ENCODE measurements at regions not wholly inside any gene's neighbourhood (a gene's known extent, or its start where the extent isn't known, plus 50 kb on each side); places are given as distances from the start of the nearest gene placed in this dataset.

DNA sequence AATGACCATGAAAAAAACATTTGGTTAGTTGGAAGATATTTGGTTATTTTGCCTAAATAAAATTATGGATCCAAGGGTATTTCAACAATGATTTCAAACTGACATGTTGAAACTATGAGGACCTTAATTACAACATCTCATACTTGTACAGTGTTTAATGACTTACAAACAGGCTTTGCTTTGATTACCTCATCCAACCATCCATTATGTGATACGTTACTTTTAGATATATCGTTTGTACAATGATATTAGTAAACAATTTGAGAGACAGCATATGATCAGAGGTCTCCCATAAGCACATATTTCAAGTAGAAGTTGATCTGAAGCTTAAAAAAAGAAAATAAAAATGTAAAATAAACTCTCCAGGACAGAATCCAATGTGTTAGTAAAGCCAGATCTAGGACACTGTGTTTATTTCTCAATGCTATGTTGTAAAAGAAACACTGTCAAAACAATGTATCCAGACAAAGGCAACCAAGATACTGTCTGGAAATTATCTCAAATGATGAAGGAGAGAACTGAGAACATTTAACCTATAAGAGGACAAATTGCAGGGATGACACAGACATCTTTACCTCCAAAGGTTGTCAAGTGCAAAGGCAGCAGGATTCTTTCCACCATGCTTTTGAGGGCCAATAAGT, 116.0 kb upstream of the TARS1 start:
- CTCF ChIA-PET (ENCODE audit: low intra/inter-chr PET ratio, low total read pairs): no interaction called here

More for the DNA sequence above, 116.0 kb upstream of the TARS1 start:
- H4K20me1 ChIP-seq (ENCODE audit: insufficient read depth, low read length): no peaks in the 10 kb centered on the region
- POLR2A ChIA-PET: no interaction called here
- no peaks in the 10 kb centered on the region for H3K27me3 ChIP-seq (ENCODE audit: control insufficient read depth in 1 of 2, insufficient read depth in 2 of 2, low read length in 2 of 2)
- in situ Hi-C loops (cut with HindIII; ENCODE audit: extremely low pct_ligation_motif_present, low pct_unique_long_range_greater_than_20kb): no loop called here
- intact Hi-C loops (cut with micrococcal nuclease; ENCODE audit: unreplicated experiment): no loop called here
- no peaks in the 10 kb centered on the region for H3K4me1 ChIP-seq (ENCODE audit: insufficient read depth, low read length)
- H3K27ac ChIP-seq (ENCODE audit: extremely low read length, insufficient read depth, low read length): no peak overlapping the region
- no peak overlapping the region for H2AFZ ChIP-seq (ENCODE audit: low read length)
- ATAC-seq (no peak), DNase-seq (ENCODE audit: low spot score) (no peak), FAIRE-seq (no peak)
- no peak overlapping the region for H3K4me2 ChIP-seq (ENCODE audit: low read depth, low read length)
- no peaks in the 10 kb centered on the region for H3K9me3 ChIP-seq (ENCODE audit: low read length)
- no peak for TF ChIP-seq ZNF605 (CRISPR knock-in tag; IDR thresholded peaks at IDR 0.05)
- TF ChIP-seq, protein P1, sequence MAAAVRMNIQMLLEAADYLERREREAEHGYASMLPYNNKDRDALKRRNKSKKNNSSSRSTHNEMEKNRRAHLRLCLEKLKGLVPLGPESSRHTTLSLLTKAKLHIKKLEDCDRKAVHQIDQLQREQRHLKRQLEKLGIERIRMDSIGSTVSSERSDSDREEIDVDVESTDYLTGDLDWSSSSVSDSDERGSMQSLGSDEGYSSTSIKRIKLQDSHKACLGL (CRISPR knock-in tag; IDR thresholded peaks at IDR 0.05): no peak
- no peak for TF ChIP-seq ZNF530 (CRISPR knock-in tag; IDR thresholded peaks at IDR 0.05; ENCODE audit: low read depth)
- no peak for TF ChIP-seq ZFP90 (CRISPR knock-in tag; IDR thresholded peaks at IDR 0.05; ENCODE audit: borderline replicate concordance)
- TF ChIP-seq ZNF790 (CRISPR knock-in tag; IDR thresholded peaks at IDR 0.05; ENCODE audit: borderline replicate concordance): no peak
- no peak for TF ChIP-seq ZNF264 (CRISPR knock-in tag; IDR thresholded peaks at IDR 0.05)
- TF ChIP-seq ELK4 (CRISPR knock-in tag; IDR thresholded peaks at IDR 0.05; ENCODE audit: borderline replicate concordance): no peak
- TF ChIP-seq XBP1 (CRISPR knock-in tag; IDR thresholded peaks at IDR 0.05): no peak
- TF ChIP-seq ZNF335 (CRISPR knock-in tag; IDR thresholded peaks at IDR 0.05): no peak
- no peak for TF ChIP-seq ZSCAN29 (CRISPR knock-in tag; conservative IDR thresholded peaks at IDR 0.05)
- no peak for TF ChIP-seq ZNF589 (CRISPR knock-in tag; conservative IDR thresholded peaks at IDR 0.05)
- no peak for TF ChIP-seq ZC3H13 (CRISPR knock-in tag; IDR thresholded peaks at IDR 0.05)
- TF ChIP-seq FOXO1 (CRISPR knock-in tag; IDR thresholded peaks at IDR 0.05): no peak
- no peak for TF ChIP-seq TAF15 (IDR thresholded peaks at IDR 0.05; ENCODE audit: low read depth, low read length, poor library complexity, severe bottlenecking)
- TF ChIP-seq RFXAP (CRISPR knock-in tag; IDR thresholded peaks at IDR 0.05; ENCODE audit: borderline replicate concordance): no peak
- no peak for TF ChIP-seq ZNF703 (CRISPR knock-in tag; IDR thresholded peaks at IDR 0.05; ENCODE audit: borderline replicate concordance)
- TF ChIP-seq POGZ (CRISPR knock-in tag; IDR thresholded peaks at IDR 0.05): no peak
- no peak for TF ChIP-seq IKZF4 (CRISPR knock-in tag; IDR thresholded peaks at IDR 0.05; ENCODE audit: borderline replicate concordance, low read depth, not compliant biosample characterization)
- no peak for TF ChIP-seq NFATC3 (CRISPR knock-in tag; IDR thresholded peaks at IDR 0.05)
- TF ChIP-seq, protein P2, sequence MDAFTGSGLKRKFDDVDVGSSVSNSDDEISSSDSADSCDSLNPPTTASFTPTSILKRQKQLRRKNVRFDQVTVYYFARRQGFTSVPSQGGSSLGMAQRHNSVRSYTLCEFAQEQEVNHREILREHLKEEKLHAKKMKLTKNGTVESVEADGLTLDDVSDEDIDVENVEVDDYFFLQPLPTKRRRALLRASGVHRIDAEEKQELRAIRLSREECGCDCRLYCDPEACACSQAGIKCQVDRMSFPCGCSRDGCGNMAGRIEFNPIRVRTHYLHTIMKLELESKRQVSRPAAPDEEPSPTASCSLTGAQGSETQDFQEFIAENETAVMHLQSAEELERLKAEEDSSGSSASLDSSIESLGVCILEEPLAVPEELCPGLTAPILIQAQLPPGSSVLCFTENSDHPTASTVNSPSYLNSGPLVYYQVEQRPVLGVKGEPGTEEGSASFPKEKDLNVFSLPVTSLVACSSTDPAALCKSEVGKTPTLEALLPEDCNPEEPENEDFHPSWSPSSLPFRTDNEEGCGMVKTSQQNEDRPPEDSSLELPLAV (CRISPR knock-in tag; conservative IDR thresholded peaks at IDR 0.05; ENCODE audit: low read depth): no peak
- no peak overlapping the region for H3K9ac ChIP-seq (ENCODE audit: insufficient read depth, low read depth, low read length)
- H3K79me2 ChIP-seq (ENCODE audit: insufficient read depth, low read length): no peaks in the 10 kb centered on the region
- no peaks in the 10 kb centered on the region for H3K36me3 ChIP-seq (replicated peaks in 1 of 2; ENCODE audit: control insufficient read depth in 1 of 2, insufficient read depth in 2 of 2, low read length in 2 of 2)
- no TSS peak for BruUV-seq (replicated peaks)
- no peak overlapping the region for H3K4me3 ChIP-seq (replicated peaks in 1 of 3; ENCODE audit: insufficient read depth in 1 of 3, low read depth in 2 of 3, low read length in 3 of 3)
- WGBS (ENCODE audit: low lambda C conversion rate): 2% methylated on average over 2 of the region's 2 CpGs
